Activated T-cell treated with anti-CD3 and anti-CD28 coated beads for 4 hours (primary cell): ENCODE measurements at regions not wholly inside any gene's neighbourhood (a gene's known extent, or its start where the extent isn't known, plus 50 kb on each side); places are given as distances from the start of the nearest gene placed in this dataset.
"Not testable (repeated sequence)": the region's sequence is repeated elsewhere in the genome, so short reads cannot be mapped to it uniquely, and the experiment has no call there.

Experiments
- DNase-seq: peaks from one replicate; pipeline ENCODE4 v3.0.0-alpha.2; 2020

DNA sequence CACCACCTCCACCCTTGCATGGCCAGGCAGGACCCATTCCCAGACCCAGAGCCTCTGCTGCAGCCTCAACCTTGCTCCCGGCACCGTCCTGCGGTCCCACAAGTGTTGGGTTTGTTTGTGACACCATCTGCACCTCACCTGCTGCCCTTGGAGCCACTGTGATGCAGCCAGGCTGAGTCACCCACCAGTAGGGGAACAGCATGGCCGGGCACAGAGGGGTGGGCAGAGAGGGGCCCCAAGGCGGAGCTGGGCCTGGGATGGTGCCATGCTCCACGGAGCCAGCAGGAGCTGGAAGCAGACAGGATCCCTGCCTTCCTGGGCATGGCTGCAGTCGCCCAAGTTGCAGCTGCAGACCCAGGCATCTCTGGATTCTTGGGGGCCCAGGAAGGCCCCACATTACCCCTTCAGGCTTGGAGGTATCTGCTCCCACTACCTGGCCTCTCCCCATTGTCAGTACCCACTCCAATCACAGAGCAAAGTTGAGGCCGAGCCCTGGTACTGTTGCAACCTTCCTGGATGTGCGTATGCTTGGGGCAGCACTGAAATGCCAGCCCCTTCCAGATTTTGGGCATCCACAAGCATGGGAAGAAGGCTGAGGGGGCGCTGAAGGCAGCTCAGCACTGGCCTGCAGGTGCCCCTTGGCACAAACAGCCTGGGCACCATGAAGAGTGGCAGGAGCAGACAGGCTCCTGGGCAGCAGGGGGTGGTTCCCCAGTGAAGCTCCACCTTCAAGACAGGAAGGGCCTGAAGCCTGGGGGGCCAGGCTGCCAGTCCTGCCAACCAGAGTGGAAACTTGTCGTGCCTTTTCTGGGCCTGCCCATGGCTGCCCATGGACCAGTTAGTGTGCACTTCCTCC, 172.8 kb downstream of the MATN1 start:
- DNase-seq, result no peak

DNA sequence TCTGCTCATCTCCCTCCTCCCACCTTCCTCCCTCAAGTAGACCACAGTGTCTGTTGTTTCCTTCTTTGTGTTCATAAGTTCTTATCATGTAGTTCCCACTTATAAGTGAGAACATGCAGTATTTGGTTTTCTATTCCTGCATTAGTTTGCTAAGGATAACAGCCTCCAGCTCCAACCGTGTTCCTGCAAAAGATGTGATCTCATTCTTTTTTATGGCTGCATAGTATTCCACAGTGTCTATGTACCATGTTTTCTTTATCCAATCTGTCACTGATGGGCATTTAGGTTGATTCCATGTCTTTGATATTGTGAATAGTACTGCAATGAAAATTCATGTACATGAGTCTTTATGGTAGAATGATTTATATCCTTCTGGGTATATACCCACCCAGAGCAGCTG, 173.5 kb downstream of the MATN1 start:
- not testable (repeated sequence) for DNase-seq

DNA sequence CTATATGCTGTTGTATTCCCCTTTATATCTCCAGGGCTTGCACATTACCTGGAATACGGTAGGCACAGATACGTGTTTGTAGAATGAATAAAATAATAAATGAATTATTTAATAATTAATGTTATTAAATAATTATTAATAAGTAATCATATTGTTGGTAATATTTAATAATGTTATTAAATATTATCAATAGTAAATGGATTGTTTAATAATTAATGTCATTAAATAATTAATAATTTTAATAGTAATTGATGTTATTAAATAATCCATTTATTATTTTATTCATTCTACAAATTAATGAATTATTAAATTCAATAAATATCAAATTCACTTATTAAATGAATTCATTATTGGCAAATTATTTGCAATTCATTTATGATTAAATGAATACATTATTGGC, 175.1 kb downstream of the MATN1 start:
- DNase-seq, result no peak

DNA sequence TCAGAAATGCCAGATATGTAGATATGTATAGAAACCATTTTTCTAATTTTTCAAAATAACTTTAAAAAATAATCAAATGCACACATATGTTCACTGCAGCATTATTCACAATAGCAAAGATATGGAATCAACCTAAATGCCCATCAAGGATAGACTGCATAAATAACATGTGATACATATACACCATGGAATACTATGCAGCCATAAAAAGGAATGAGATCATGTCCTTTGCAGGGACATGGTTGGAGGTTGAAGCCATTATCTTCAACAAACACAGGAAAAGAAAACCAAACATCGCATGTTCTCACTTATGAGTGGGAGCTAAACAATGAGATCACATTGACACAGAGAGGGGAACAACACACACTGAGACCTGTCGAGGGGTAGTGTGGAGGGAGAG, 176.1 kb downstream of the MATN1 start:
- DNase-seq, result not testable (repeated sequence)

DNA sequence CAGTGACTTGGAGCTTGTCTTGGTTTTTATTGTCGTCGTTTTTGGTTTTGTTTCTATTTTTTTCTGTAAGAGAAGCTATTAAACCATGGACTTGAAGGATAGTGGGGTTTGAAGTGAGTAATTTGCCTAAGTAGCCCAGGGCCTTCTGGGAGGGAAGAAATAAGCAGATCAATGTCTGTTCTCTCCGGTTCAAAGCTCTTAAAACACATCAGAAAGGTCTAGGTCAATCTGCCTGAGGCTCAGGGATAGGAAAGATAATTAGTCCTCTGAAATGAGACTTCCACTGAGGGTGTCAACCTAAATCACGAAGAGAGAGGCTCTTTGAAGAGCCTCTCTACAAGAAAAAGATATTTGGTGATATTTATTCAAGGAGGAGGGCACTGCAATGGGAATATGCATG, 178.0 kb downstream of the MATN1 start:
- no peak for DNase-seq

DNA sequence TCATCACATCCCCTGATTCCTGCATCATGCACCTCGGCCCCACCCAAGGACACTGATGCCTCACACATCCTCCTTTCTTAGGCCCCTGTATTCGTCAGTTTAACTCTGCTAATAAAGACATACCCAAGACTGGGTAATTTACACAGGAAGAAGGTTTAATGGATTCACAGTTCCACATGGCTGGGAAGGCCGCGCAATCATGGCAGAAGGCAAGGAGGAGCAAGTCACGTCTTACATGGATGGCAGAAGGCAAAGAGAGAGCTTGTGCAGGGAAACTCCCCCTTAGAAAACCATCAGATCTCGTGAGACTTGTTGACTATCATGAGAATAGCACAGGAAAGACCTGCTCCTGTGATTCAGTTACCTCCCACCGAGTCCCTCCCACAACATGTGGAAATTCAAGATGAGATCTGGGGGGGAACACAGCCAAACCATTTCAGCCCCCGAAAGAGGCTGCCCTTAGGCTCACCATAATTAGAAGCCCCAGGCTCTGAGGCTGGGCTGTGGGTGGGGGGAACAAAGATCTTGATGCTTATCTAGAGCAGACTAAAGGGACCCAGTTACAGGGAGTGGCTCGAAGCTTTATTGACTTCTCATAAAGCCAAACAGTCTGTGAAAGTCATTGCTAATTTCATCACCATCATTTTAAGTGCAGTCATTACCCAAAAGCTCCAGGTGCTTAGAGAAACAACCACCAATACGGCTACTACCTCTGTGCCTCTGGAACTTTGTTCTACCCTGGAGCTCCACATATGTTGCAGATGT, 181.5 kb downstream of the MATN1 start:
- no peak for DNase-seq

DNA sequence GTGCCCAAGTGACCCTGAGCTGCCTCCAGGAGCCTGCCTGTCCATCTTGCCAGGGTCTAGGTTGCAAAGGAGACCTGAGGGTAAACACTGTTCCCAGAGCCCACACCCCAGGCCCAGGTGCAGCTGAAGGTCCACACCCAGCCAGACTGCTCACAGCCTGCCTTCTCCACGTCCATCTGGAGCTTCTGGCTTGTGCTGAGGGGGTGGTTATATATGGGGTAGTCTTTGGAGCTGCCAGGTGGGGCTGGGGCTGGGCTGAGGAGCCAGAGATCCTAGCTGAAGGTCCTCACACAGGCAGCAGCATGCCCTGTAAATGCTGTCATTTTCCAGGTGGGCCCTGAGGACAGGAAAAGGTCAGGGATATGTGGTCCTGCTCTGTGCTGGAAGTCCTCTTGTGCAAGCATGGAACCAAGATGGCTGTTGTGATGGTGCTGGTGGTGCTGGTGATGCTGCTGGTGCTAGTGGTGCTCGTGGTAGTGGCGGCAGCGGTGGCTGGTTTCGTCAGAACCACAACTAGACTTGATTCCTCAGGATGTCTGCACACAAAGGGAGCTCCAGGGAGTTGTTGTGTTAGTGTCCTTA, 182.7 kb downstream of the MATN1 start:
- no peak for DNase-seq

DNA sequence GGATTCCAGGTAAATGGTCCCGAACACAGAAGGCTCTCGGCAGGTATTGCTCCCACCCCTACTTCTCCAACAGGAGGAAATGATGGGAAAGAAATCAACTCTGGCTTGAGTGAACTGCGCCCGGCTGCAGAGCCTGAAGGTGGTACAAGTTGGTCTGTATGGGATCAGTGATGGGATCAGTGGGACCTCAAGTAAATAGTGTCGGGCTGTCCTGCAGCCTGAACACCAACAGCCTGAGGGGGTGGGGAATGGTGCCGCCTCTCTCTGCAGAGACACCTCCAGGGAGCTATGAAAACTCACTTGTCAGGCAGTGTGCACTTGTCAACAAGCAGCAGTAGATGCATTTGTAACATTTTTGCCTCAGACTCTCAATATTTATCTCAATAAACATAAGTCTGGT, 183.5 kb downstream of the MATN1 start:
- no peak for DNase-seq

DNA sequence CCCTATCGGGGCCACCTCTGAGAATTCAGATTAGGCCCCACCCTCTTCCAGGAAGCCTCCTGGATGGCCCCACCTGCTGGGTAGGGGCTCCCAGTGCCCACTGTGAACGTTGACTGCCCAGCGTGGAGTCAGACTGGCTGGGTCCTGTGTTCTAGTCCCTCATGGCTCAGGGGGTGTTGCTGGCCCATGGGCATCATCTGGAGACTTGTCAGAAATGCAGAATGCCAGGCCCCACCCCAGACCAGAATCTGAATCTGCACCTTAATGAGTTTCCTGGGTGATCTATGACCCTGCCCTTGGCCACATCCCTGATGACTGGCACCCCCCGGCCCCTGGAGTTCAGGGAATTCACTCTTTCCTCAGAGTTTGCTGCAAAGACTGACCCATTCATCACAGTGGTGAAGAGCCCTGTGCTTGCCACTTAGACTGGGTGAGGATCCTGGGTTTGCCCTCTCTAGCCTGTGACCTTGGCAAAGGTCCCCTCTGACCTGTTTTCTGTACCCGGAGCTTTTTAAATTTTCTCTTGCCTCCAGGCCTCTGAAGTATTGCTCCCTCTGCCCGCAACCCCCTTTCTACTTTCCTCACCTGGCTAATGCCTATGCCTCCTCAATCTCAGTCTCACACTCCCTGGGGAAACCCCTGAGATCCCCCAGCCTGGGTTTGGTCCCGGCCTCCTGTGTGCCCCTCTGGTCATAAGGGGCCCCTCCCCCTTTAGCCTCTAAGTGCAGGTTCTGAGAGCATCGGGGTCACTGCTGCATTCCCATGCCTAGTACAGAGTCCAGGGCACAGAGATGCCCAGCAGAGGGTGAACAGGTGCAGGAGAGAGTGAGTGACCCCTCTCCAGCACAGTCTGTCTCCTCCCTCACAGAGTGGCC, 184.2 kb downstream of the MATN1 start:
- DNase-seq, result no peak

DNA sequence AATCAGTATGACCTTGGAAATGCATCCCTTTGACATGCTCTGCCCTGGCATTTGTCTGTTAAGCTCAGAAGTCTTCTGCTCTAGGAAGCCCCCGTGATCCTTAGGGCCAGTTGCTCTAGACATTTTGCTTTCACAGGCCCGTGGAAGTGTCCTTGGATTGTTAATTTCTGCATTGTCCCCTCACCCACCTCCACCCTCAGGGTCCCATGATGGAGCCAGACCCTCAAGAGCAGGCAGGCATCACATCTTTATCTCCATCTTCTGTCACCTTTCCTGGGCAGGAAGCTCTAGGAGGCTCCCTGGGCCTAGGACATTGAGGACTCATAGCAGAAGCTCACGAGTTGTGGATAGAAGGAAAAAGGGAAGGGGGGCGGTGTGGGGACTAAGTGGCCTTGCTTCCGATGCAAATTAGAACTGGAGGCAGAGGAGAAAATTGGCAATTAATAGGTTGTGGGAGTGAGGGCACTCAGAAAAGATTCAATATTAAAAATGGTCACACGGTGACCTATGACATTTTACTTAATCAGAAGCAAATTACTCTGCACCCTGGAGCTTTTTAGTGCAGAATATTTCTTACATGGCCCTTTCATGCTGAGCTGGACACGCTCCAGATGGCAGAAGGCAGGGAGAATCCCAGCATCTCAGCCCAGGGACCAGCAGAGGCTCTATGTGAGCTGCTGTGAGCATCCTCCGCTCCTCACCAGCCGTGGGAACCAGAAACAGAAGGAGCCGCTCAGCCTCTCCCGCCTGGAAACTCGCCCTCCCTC, 185.0 kb downstream of the MATN1 start:
- no peak for DNase-seq

DNA sequence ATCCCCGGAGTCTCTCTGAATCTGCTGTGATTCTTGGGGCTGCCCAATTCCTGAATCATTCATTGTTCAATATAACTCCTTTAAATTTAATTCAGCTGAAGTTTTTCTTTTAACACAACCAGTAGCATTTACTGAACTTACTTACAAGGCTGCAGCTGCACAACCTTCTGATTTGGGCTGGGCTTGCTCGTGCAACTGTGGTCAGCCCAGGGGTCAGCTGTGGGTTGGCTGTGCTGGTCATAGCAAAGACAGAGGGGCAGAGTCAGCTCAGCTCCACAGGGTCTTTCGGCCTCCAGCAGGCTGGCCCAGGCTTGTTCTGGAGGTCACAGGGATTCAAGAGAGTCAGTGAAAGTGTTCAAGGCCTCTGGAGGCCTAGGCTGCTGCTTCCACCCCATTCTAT, 186.1 kb downstream of the MATN1 start:
- DNase-seq, result no peak

DNA sequence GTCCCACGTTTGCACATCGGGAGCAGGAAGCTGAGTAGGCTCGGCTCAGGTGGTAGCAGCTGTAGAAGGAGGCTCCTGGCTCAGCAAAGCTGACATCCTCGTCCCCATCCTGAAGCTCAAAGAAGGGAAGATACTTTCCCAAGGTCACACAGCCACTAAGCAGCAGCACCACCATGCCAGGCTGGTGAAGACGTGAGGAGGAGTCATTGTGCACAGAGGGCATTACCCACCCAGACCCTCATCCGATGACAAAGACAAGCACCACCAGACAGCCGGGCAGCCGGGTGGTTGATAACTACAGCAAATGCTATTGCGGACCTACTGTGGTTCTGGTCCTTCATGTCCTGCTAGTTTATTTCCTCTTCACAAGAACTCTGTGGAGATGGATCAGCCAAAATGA, 186.9 kb downstream of the MATN1 start:
- DNase-seq, result no peak

DNA sequence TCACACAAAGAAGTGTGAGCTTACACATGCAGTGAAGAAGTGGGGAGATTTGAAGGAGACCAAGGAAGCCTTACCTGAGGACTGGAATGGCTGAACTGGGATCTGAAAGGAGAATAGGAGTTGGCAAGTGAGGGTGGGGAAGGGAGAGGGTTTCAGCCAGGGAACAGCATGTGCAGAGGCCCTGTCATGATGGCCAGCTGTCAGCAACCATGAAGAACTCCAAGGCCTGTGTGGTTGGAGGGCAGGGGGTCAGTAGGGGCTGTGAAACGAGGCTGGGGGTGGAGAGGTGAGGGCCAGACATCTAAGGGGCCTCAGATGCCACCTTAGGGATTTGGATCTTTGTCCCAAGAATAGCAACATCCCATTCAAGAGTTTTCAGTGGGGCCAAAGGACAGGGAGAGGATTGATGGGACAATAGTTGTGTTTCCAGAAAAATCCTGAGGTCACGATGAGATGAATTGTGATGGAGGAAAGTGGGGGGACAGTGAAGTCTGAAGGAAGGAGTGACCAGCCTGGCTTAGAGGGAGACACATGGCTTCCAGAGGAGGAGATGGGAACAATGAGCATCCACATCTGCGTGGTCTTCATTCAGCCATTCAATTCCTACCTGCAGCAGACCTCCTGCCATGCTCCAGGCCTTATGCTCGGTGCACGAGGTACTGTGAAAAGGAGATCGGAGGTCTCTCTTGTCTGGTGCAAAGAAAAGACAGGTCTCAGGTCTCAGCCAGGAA, 187.6 kb downstream of the MATN1 start:
- DNase-seq, result no peak

DNA sequence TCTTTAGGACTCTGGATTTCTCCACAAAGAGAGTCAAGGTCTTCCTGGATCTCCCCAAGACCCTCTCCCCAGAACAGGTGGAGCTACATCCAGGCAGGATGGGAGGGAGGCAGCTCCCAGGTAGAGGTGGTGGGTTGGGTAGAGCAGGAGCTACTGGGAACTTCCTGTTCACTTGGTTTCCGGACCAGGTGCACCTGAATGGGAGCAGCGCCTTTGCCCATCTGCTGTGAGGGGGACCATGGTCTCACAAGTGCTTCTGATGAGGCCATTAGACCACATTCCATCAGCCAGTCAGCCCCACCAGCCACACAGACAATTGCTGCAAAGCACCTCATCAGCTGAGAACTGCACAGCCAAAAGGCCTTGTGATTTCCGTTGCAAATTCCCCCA, 188.8 kb downstream of the MATN1 start:
- DNase-seq, result no peak

DNA sequence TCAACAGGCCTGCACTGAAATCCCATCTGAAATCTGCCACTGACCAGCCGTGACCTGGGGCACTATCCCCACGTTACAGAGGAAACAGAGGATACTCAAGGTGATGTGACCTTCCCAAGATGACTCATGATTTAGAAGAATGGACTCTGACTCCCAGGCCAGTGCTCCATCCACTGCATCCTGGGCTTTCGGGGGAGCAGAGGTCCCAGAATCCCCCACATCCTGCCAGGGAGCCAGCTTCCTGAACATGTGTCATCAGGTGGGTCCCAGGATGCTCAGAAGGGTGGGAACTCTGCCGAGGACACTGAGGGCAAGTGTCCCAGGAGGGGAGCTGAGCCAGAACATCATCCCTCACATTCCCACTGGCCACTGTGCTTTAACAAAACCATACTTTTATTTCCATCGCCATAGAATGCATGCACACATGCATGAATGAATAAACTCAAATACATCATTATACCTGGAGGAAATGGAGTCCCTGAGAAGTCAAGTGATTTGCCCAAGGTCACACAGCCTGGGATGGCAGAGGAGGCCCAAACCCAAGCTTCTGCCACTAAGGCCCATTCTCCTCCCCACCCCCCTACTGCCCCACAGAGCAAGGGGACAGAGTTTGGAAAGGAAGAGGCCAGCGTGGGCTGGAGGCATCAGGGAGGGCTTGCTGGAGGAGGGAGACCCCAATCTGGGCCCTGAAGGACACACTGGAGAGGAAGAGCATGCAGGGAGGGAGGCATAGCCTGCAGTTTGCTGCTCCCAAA, 189.4 kb downstream of the MATN1 start:
- no peak for DNase-seq

DNA sequence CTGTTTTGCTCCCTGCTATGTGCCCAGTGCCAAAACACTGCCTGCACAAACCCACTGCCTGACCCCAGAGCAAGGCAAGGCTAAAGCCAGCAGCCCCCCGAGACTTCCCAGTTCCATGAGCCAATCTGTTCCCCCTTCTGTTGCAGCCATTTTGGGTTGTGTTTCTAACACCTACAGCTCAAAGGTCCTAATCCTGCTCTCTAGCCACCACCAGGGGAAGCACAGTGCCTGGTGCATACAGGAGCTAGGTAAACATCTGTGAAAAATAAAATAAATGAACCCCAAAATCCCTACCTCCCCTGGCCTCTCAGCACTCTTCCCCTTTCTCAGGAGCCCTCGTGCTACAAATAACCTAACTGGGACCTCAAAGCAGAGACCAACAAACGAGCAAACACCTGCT, 190.2 kb downstream of the MATN1 start:
- DNase-seq, result no peak

DNA sequence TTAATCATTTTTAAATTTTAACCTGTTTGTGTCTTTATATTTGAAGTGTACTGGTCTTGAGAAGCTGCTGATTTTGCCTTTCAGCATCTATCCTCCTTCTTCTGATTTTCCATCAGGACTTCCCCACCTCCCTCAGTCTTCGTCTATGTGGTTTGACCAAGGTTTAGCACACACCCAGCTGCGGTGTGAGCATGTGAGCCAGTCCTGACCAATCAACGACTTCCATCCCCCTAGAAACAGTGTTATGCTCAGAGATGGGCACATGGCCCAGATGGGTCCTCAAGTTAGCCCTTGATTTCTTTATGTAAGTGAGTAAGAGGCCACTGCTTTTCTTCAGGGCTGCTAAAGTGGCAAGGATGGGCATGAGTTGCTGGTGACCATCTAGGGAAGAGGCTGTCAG, 190.8 kb downstream of the MATN1 start:
- DNase-seq, result no peak

DNA sequence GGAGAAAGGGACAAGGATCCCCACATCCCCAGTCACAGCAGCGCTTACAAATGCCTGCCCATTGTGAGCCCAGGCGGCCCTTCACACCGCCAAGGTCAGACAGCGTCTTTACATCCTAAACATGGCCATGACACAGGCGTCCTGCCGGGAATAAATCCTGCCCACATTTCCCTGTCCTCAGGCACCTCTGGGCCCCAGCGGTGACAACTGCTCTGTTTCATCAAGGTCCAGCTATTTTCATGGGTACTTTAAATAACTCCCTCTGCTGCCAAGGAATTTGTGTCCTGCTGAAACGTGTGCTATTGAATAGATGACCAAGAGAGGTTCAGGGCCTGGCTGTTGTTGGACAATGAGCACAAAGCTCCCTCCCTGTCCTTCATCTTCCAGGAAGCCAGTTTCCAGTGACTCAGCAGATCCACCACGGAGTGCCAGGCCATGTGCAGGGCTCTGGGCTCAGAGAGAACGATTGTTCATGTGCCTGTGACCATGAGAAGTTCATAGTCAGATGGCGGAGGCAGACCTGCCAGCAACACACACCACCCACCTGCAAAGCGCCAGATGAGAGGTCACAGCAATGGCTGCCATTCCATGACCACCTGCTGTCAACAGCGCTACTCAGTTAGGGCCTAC, 195.8 kb downstream of the MATN1 start:
- no peak for DNase-seq

DNA sequence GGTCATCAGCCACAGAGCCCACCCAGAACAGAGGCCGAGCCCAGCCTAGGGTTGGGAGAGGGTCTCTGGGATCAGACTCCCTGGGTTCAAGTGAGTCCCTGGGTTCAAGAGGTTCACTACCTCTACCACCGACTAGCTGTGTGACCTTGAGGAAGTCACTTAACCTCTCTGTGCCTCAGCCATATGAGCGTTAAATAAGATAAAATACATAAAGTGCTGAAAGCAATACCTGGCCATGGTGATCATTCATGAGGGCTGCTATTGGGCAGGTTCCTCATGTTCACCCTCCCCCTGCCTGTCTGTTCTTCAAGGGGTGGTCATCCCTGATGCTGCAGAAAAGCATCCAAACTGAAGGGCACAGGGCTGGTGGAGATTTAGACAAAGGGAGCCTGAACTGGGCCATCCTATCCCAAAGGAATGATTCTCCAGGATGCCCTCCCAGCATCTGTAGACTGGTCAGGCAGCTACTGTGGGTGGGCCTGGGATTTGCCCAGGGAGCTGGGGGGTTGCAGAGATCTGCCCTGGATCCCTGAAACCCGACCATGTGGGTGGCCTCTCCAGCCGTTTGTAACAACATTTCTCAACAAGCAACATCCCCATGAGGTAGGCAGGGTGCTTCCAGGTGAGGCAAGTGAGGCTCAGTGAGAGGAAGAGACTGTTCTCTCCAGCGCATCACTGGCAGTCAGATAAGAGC, 196.6 kb downstream of the MATN1 start:
- DNase-seq, result no peak
